ENCODE measurements at regions not wholly inside any gene's neighbourhood (a gene's known extent, or its start where the extent isn't known, plus 50 kb on each side); places are given as distances from the start of the nearest gene placed in this dataset.

- TF ChIP-seq CTCF (IDR thresholded peaks at IDR 0.05) = no peak
- no peak for TF ChIP-seq EP300 (IDR thresholded peaks at IDR 0.05)
- no peak for TF ChIP-seq POLR2AphosphoS5 (IDR thresholded peaks at IDR 0.05)
Measured at GRCh38 chr1:71232166-71232763, 151.4 kb upstream of the ZRANB2 start.

Data from upper lobe of left lung (tissue), 4 donors.